Mammary epithelial cell (primary cell): ENCODE measurements at regions not wholly inside any gene's neighbourhood (a gene's known extent, or its start where the extent isn't known, plus 50 kb on each side); places are given as distances from the start of the nearest gene placed in this dataset.

Experiments
- EZH2 ChIP-seq: IDR thresholded peaks from 2 replicates; pipeline ENCODE4 v1.6.1; 2012; ENCODE audit warnings: low read length, inconsistent platforms, borderline replicate concordance
- TF ChIP-seq, protein P1 (sequence below), 2 donors: IDR thresholded peaks in 1 of 2; conservative IDR thresholded peaks in 1 of 2; 2 replicates each; pipeline ENCODE4 v1.5.1; 2011 to 2012; ENCODE audit warnings: inconsistent platforms in 2 of 2, low read length in 2 of 2, mild to moderate bottlenecking in 2 of 2, control low read depth in 1 of 2, low read depth in 1 of 2; ENCODE audit not compliant: insufficient read depth in 1 of 2; ENCODE audit errors: extremely low read depth in 1 of 2

DNA sequence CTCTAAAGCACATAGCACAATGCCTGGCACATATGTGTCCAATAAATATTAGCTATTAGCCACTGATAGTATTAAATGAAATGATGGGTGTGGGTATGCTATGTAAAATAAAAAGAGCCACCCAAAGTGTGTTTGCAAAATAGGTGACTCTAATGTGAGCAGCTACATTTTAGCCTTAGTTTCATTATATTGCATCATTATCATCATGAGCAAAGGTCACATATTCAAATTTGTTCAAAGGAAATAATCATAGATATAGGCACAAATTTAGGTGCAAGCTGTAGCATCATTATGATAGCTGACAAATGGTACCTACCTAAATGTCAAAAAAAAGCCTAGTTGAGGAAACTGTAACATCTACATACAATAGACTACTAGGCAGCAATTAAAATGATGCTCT, 373.9 kb upstream of the FGF13 start:
- TF ChIP-seq, protein P1, sequence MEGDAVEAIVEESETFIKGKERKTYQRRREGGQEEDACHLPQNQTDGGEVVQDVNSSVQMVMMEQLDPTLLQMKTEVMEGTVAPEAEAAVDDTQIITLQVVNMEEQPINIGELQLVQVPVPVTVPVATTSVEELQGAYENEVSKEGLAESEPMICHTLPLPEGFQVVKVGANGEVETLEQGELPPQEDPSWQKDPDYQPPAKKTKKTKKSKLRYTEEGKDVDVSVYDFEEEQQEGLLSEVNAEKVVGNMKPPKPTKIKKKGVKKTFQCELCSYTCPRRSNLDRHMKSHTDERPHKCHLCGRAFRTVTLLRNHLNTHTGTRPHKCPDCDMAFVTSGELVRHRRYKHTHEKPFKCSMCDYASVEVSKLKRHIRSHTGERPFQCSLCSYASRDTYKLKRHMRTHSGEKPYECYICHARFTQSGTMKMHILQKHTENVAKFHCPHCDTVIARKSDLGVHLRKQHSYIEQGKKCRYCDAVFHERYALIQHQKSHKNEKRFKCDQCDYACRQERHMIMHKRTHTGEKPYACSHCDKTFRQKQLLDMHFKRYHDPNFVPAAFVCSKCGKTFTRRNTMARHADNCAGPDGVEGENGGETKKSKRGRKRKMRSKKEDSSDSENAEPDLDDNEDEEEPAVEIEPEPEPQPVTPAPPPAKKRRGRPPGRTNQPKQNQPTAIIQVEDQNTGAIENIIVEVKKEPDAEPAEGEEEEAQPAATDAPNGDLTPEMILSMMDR (conservative IDR thresholded peaks at IDR 0.05 in 1 of 2, IDR thresholded peaks at IDR 0.05 in 1 of 2; ENCODE audit: extremely low read depth in 1 of 2, insufficient read depth in 1 of 2, low read depth in 1 of 2, low read length in 2 of 2) = no peak
- TF ChIP-seq EZH2 = no peak
